Left hindlimb (tissue), 1 donor: ENCODE measurements at regions not wholly inside any gene's neighbourhood (a gene's known extent, or its start where the extent isn't known, plus 50 kb on each side); places are given as distances from the start of the nearest gene placed in this dataset.
"Not testable (repeated sequence)": the region's sequence is repeated elsewhere in the genome, so short reads cannot be mapped to it uniquely, and the experiment has no call there.

Experiments used
- DNase-seq: peaks from one replicate; pipeline ENCODE4 v3.0.0-alpha.2; 2018

- DNase-seq, result no peak
Observed at GRCh38 chr4:27368781-27369180, 508.1 kb downstream of the STIM2 start.

GRCh38 chr4:27381815-27382214, 521.2 kb downstream of the STIM2 start:
- no peak for DNase-seq

- DNase-seq, result no peak
Observed at GRCh38 chr4:27387711-27388110, 527.1 kb downstream of the STIM2 start.

- no peak for DNase-seq
Observed at GRCh38 chr4:27397886-27398285, 537.2 kb downstream of the STIM2 start.

GRCh38 chr4:27398631-27399310, 538.1 kb downstream of the STIM2 start:
- DNase-seq, result peak; percentile 72

GRCh38 chr4:27407616-27408015, 547.0 kb downstream of the STIM2 start:
- no peak for DNase-seq

- DNase-seq, result no peak
Observed at GRCh38 chr4:27412613-27413012, 552.0 kb downstream of the STIM2 start.

- DNase-seq, result no peak
Observed at GRCh38 chr4:27414887-27415731, 554.5 kb downstream of the STIM2 start.

- no peak for DNase-seq
Observed at GRCh38 chr4:27428661-27429060, 568.0 kb downstream of the STIM2 start.

- peak; percentile 54 for DNase-seq
Observed at GRCh38 chr4:27429364-27429871, 568.8 kb downstream of the STIM2 start.

- no peak for DNase-seq
Observed at GRCh38 chr4:27442146-27442545, 581.5 kb downstream of the STIM2 start.

- not testable (repeated sequence) for DNase-seq
Observed at GRCh38 chr4:27442661-27443060, 582.0 kb downstream of the STIM2 start.

GRCh38 chr4:27463816-27464215, 603.2 kb downstream of the STIM2 start:
- no peak for DNase-seq

GRCh38 chr4:27467351-27467750, 606.7 kb downstream of the STIM2 start:
- no peak for DNase-seq

GRCh38 chr4:27472364-27472763, 611.7 kb downstream of the STIM2 start:
- no peak for DNase-seq

- DNase-seq, result no peak
Observed at GRCh38 chr4:27474691-27475090, 614.0 kb downstream of the STIM2 start.

GRCh38 chr4:27484216-27484615, 623.6 kb downstream of the STIM2 start:
- DNase-seq, result no peak

GRCh38 chr4:27490315-27490714, 629.7 kb downstream of the STIM2 start:
- DNase-seq, result no peak

GRCh38 chr4:27490766-27491165, 630.1 kb downstream of the STIM2 start:
- no peak for DNase-seq

- no peak for DNase-seq
Observed at GRCh38 chr4:27506401-27506800, 645.8 kb downstream of the STIM2 start.

- no peak for DNase-seq
Observed at GRCh38 chr4:27514711-27515110, 654.1 kb downstream of the STIM2 start.

- no peak for DNase-seq
Observed at GRCh38 chr4:27515140-27515539, 654.5 kb downstream of the STIM2 start.

- no peak for DNase-seq
Observed at GRCh38 chr4:27518876-27519275, 658.2 kb downstream of the STIM2 start.

GRCh38 chr4:27524224-27524623, 663.6 kb downstream of the STIM2 start:
- no peak for DNase-seq
